NCI-H1436 (cell line): ENCODE measurements at regions not wholly inside any gene's neighbourhood (a gene's known extent, or its start where the extent isn't known, plus 50 kb on each side); places are given as distances from the start of the nearest gene placed in this dataset.
"Not testable (repeated sequence)": the region's sequence is repeated elsewhere in the genome, so short reads cannot be mapped to it uniquely, and the experiment has no call there.

Experiments
- DNase-seq: peaks from one replicate; lab custom pipeline; 2025; lab: John Stamatoyannopoulos, UW

DNA sequence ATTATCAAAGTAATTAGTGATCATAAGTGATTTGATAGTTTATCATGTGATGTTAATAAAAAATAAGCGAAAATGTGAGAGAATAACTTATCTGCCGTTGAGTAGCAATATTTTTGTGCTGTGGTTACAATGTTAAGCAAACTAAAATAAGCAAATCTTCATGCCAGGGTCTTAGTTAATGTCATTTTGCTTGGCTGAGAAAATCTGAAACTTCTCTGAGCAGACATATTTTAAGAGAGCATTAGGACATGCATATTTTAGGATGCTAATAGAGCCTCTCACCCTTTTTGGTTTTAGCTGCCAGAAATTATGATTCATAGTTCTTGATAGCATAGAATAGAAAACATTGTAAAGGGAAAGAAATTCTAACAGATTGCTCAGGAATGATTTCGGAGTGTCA is 233.5 kb upstream of the ZEB2 start:
- DNase-seq = no peak

DNA sequence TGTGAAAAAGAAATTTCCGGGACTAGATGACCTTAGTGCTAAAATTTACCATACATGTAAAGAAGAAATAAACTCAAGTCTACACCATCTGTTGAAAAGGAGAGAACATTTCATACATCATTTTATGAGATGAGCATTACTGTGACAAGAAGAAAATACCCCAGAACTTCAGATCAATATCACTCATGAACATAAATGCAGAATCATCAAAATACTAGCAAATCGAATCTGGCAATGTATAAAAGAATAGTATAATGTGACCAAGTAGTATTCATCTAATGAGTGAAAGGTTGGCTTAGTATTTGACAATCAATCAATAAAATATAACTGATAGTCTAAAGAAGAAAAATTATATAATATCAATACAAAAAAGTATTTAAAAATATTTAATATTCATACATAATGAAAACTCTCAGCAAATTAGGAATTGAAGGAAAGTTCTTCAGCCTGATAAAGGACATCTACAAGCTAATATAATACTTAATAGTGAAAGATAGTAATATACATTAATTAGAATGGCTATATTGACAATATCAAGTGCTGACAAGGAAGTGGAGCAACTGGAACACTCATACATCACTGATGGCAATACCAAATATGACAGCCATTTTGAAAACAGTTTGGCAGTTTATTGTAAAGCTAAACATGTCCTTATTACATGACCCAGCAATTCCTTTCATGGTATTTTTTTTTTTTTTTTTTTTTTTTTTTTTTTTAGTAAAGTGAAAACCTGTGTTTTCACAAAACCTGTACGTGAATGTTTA is 231.4 kb upstream of the ZEB2 start:
- DNase-seq = no peak

DNA sequence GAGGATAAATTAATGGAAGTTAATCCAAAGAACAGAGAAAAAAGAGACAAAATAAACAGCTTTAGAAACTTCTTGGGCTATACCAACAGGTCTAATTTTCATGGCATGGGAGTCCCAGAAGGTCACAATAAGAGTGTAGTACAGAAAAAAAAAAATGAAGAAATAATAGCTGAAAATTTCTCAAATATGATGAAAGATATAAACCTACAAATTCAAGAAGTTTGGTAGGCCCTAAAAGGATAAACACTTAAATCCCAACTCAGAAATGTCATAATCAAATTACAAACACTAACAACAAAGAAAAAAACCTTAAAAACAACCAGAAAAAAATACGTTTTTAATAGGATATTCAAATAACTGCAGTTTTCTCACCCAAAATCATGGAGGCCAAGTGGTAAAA is 229.3 kb upstream of the ZEB2 start:
- no peak for DNase-seq

DNA sequence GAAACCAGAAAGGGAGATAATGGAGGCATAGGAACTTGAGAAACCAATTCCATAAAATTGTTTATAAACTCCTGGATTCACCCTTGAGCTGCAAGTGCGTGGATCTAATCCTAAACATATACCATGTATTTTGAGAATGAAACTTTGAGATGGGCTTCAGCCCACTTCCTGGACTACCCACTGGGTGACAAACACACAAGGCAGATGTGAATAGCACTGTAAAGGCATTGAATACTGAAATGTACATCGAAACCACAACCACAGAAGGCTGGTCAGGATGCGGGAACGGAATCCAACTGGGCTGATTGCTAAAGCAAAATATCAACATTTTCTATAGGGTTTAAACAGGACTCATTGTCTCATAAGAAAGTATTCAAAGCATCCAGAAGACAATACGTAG is 228.5 kb upstream of the ZEB2 start:
- no peak for DNase-seq

DNA sequence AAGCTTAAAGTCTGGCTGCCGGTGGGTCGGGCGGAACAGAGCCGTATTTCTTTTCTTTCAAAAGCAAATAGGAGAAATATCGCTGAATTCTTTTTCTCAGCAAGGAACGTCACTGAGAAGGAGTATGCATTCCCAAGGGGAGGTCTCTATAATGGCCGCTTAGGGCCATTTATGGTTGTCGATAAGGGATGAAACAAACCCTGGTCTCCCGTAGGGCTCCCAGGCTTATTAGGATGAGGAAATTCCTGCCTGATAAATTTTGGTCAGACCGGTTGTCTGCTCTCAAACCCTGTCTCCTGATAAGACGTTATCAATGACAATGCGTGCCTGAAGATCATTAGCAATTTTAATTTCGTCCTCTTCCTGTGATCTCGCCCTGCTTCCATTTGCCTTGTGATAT is 227.7 kb upstream of the ZEB2 start:
- DNase-seq = no peak

DNA sequence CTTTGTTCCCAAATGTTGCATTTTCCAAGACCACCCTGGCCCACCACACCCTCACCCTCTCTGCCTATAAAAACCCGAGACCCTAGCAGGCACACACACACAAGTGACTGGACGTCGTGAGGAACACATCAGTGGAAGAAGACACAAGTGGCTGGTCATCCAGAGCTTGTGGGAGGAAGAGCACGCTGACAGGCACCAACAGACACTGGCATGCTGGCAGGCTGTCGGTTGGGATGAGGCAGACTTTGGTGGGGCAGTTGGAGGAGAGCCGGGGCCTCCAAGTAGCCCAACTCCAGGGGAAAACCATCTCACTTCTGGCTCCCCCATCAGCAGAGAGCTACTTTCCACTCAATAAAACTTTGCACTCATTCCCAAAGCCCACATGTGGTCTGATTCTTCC is 225.5 kb upstream of the ZEB2 start:
- DNase-seq = no peak

DNA sequence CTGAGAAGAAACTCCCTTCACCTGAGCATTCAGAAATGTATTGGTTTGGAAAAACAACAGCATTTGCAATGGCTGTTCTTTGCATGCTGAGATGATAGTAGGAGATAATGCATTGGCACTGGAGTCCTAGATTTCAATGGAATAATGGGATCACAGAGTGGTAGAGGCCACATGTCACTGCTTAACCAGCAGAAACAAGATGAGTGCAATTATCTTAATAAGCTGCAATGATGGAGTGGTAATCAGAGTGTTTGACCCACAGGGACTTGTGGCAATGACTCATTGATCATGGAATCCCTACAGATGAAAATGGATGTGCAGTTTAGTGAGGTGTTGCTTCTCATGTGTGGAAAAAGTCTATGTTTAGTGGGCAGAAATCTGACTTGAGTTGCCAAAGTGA is 218.8 kb upstream of the ZEB2 start:
- DNase-seq = no peak

DNA sequence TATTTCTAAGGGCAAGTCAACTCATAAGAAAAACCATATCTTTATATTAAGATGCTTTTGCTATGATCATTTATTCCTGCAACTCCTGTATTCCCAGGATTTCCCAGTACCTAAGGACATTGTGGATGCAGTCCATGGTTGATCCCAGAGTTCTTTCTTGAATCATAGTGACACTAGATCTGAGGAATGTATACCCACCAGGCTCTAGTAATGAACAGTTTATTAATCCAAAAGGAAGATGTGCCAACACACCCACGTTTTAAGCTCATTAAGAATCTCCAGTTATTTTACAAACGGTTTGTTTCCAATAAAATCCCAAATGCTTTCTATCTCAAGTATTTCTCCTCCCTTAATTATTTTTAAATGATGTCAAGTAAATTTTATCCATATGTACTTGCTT is 210.8 kb upstream of the ZEB2 start:
- DNase-seq = no peak

DNA sequence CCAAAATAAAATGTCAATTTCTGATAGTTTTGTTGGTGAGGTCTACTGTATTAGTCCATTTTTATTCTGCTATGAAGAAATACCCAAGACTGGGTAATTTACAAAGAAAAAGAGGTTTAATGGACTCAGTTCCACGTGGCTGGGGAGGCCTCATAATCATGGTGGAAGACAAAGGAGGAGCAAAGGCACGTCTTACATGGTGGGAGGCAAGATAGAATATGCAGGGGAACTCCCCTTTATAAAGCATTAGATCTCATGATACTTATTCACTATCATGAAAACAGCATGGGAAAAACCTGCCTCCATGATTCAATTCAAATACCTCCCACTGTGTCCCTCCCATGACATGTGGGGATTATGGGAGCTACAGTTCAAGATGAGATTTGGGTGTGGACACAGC is 204.5 kb upstream of the ZEB2 start:
- not testable (repeated sequence) for DNase-seq

DNA sequence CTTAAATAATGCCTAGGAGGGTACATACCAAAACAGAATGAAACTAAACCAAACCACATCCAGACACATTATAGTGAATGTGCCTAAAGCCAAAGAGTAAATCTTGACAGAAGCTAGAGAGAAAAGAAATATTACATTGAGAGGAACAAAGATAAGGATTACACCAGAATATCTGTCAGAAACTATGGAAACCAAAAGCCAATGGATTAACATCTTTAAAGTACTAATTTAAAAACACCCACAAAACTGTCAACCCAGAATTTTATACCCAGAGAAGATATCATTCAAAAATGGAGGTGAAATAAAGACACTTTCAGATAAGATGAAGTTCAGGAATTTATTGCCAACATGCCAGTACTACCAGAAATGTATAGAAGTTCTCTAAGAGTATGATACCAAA is 198.5 kb upstream of the ZEB2 start:
- no peak for DNase-seq

DNA sequence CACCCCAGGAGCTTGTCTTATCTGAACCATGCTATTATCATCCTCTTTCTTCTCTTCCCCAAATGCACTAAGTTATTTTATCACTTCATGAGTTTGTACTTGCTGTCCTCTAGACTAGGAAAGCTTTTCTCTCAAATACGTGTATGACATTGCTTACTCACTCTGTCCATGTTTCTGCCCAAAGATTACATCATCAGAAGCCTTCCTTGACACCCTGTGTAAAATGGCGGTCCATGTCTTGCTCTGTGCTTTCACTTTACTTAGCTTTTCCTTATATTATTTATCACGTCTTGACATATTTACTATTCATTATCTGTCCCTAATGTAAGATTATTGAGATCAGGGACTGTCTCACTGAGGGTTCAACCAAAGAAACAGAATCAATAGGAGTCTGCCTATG is 196.1 kb upstream of the ZEB2 start:
- no peak for DNase-seq

DNA sequence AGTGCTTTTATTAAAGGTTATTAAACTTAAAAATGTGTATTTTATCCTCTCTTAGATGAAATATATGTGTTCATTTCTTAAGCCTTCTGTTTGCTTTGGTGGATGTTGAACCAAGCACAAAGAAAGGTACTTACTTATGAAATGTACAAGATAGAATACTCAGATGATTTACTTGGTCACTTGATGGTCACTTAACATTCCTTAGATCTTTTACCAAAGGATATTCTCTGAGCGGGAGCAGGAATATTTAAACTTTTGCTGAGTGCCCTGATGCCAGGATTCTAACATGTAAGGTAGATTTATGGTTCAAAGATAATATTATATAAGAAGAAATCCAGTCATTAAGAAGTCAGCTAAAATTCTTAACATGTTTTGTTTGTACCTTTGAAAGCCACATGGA is 193.5 kb upstream of the ZEB2 start:
- no peak for DNase-seq

DNA sequence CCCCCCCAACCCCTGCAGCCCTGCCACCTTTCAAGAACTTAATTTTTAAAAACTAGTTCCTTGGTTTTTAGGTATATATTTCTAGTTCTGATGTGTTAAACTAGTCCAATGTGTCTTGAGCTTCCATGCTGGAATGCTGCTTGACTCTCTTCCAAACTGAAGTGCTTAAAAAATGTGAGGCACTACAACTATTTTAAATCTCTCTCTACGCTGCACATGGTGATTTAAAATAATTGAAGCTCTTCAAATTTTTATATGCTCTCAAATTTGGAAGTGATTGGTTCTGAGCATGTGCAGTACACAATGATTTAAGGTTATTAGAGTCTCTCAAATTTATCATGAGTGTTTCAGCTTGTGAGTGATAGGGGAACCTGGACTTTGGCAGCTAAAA is 192.6 kb upstream of the ZEB2 start:
- DNase-seq = no peak

DNA sequence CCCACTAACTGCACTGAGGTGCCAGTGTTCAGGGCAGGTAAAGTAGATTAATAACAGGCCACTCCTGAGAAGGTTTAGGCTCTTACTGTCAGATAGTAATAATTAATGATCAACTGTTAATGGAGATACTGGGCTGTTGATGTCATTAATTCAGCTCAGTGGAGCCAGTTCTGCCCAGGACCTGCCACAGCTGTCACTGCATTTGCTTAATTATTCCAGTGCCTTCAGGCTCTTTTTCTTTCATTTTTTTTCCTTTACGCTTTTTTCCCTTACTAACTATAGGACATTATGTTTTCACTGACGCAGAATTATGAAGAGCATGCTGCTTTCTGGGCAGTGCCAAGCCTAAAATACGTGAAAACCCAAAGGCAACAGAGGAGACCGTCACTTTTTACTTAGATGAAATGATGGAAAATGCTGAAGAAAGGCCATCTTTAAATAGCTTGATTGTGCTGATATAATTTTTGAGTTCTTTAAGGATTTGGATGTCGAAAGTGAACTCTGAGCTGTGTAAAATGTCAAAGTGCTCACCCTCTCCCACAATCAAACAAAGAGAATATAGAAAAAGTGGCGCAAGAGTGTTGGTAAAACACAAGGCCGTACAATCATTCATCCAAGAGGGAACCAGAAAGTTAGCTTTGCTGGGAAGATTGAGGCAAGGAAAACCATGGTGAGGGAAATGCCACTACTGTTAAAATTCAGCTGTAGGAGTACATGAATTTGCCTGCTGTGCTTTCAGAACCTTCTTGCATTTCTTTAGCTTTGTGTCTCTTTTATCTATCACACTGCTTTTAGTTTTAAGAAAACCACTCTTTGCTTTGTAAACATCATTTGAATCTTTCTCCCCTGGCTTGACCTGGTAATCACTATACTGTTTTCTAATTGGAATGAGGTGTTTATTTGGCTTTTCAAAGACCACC is 192.0 kb upstream of the ZEB2 start:
- no peak for DNase-seq

DNA sequence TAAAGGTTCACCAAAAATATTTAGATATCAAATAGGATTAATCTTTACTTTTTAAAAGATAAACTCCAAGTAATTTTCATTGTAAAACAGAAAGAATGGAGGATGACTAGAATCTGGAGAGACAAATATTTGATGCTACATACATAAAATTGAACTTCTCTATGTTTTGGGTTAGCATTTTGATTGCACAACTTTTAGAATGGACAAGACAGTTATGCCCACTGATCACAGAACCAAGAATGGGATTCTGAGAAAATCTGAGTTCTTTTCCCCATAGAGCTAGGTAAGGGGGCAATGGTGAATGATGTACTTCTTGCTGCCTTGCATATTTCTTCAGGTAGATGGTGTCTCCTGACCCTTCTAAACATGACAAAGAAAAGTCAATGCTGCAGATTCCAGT is 191.2 kb upstream of the ZEB2 start:
- no peak for DNase-seq

DNA sequence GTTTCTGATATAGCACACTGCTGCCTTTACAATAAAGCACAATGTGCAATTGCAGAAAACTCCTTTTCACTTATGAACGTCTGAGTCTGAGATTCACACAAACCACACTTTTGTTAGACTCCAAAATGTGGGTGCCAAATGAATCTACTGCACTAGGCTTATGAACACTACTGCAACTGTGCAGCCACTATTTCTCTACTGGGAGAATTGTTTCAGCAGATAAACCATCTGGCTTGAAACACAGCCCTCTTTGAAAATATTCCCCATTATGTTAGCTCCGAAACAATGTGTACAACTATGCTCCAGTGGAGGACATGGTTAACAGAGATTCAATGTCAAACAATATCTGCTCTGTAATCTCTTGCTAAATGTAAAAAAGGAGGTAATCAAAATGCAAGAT is 188.7 kb upstream of the ZEB2 start:
- no peak for DNase-seq

DNA sequence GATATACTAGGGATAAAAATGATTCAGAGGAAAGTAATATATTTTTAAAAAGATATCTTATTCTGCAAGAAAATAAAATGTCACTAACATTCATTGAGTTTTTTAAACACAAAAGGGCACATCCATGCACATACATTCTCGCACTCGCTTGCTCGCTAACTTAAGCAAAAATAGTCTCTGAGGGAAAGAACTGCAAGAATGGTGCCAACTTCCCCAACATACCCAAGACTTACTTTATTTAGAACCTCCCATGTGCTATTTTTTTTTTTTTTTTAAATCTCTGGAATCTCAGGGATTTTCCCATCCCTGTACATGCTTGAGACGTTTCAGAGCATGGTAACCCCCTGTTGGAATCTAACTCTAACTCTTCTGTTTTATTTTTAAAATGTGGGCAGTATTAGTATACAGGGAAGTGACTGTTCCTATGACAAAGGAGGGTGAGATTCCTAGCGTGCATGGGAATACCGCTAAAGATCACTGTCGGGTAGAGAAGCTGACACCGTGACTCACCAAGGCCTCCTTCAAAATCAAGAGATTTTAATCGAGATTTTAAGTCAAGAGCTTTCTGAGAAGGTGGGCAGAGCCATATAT is 187.9 kb upstream of the ZEB2 start:
- DNase-seq = no peak

DNA sequence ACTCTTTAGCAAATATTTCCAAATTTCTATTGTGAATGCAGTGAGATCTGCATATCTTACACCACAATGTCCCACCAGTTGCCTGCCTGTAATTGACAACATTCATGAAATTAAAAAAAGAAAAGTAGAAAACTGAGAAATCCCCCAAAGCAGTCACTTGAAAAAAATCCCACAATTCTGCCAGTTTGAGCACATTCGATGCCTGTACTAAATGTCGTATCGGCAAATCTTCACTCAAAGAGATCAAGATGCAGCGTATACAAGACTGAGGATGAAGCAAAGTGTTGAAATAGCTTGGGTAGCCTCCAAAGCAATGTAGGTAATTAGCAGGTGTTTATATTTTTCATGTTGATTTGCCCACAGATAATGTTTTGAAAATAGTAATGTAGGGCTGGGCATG is 186.7 kb upstream of the ZEB2 start:
- no peak for DNase-seq

DNA sequence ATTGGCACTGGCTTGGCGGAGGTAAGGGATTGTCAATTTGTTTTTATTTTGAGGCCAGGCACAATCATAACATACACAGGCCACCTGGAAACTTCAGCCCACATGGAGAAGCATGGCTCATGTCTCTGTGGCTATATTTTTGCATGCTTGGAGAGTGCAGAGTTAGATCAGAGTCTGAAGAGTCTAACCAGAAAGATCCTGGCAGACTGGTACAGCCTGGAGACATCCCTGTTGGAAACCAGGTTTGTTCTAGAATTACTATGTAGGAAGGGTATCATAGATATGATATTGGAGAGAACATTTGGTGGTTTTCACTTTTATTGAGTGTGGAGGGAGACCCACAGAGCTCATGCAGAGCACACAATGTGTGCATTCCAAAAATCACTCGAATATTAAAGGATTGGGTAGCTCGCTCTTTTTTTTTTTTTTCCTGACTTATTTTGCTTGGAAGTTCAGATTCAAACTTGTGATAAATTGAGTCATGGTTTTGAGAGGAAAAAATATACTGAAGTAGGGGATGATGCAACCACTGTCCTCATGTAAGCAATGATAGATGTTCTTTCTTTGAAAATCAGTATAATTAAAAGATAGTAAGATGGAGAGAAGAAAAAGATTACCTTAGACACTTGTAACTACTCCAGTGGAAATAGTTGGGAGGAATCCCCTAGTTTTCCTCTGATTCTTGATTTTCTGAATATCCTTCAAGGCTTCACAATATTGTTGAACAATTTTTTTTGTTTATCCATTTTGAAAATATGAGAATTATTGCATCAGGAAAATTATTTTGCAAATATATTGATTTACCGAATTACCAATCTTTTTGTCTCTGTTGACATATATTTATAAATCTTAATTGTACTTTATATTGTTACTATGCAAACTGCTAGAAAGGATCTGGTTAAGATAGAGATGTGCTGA is 185.7 kb upstream of the ZEB2 start:
- no peak for DNase-seq

DNA sequence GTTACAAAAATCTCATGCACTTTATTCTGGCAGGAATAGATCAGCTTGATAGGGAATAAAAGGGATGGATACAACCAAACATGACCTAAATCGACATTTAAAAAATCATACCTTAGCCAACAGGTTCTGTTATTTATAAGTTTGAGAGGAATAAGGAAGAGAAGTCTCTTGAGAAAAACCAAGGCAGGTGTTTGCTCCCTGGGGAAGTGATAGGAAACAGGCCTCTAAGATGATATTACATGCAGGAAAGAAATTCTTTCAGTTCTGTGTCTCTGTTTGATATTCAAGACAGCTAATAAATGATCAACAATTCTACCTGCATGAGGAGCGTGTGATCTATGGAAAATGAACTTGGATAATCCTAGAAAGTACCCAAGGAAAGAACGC is 184.8 kb upstream of the ZEB2 start:
- DNase-seq = no peak

DNA sequence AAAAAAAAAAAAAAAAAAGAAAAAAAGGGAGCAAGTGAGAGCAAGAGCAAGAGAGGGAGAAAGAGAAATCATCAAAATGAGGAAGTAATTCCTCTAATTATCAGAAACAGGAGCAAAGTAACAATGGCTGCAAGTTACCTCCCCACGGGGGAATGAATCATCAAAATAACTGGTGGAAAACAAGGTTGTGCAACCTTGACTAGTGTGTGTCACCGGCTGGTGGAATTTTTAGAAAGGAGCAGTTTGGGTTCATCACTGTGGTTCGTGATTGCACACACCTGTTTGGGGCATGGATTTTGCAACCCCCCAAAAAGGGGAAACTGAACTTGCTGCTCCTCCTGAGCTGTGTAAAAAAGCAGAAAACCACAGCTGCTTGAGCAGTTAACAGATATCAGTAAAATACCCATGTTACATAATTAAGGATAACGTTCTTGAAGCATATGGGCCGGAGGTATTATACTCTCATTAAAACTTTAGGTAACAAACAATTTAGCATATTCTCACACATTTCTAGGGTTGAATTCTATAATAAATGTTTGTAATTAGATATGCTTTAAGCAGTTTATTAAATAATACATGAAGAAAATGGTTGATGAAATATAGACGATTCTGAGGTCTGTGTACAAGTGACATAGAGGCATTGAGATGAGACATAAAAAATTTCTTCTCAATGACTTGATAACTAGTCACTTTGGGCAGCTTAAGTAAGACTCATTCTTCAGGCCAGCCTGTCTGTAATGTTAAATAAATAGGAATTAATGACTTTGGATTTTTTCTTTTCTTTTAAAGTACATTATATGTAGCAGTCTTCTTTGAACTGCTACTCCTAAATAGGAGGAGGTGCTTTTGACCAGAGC is 184.2 kb upstream of the ZEB2 start:
- DNase-seq = no peak
